Esophagus squamous epithelium (tissue), 4 donors: ENCODE measurements at regions not wholly inside any gene's neighbourhood (a gene's known extent, or its start where the extent isn't known, plus 50 kb on each side); places are given as distances from the start of the nearest gene placed in this dataset.

Experiments used
- POLR2A ChIP-seq, 4 donors: fragments of 450-650 bp; IDR thresholded peaks; one replicate each; pipeline ENCODE4 v1.6.1; 2017; ENCODE audit warnings: antibody characterized with exemption in 4 of 4, mild to moderate bottlenecking in 4 of 4, moderate library complexity in 3 of 4
- TF ChIP-seq, protein P1 (sequence below), 6 experiments: fragments of 450-650 bp in 4 of 6; fragments of 200-600 bp in 2 of 6; sonication (generic) in 2 of 6; IDR thresholded peaks; one replicate each; pipeline ENCODE4 v1.5.1; 2016 to 2019; ENCODE audit warnings: antibody characterized with exemption in 6 of 6, mild to moderate bottlenecking in 4 of 6, moderate library complexity in 4 of 6

DNA sequence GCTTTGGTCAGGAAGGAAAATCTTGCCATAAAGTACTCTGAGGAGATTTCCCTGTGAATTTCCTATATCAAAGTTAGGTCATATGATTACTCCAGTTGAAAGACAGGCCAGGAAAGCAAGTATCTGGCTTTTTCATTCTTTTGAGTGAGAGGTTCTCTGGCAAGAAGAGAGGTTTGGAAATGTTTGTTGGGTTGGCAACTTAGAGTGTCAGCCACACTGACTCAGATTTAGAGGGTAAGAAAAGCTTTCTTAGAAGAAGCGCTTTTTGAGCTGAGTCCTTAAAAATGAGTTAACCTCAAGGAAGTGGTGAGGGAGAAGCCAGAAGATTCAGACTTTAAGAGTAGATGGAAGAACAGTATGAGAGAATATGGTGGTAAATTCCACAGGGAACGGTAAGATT is 86.1 kb upstream of the BDNF start:
- TF ChIP-seq, protein P1, sequence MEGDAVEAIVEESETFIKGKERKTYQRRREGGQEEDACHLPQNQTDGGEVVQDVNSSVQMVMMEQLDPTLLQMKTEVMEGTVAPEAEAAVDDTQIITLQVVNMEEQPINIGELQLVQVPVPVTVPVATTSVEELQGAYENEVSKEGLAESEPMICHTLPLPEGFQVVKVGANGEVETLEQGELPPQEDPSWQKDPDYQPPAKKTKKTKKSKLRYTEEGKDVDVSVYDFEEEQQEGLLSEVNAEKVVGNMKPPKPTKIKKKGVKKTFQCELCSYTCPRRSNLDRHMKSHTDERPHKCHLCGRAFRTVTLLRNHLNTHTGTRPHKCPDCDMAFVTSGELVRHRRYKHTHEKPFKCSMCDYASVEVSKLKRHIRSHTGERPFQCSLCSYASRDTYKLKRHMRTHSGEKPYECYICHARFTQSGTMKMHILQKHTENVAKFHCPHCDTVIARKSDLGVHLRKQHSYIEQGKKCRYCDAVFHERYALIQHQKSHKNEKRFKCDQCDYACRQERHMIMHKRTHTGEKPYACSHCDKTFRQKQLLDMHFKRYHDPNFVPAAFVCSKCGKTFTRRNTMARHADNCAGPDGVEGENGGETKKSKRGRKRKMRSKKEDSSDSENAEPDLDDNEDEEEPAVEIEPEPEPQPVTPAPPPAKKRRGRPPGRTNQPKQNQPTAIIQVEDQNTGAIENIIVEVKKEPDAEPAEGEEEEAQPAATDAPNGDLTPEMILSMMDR (IDR thresholded peaks at IDR 0.05) = no peak
- no peak for TF ChIP-seq POLR2A (IDR thresholded peaks at IDR 0.05)
